HG03175 (cell line): ENCODE measurements at regions not wholly inside any gene's neighbourhood (a gene's known extent, or its start where the extent isn't known, plus 50 kb on each side); places are given as distances from the start of the nearest gene placed in this dataset.

Experiments used
- ATAC-seq: cut with Tn5 transposase; IDR thresholded peaks from one replicate; pipeline ENCODE4 v1.9.1; 2021; ENCODE audit warnings: mild to moderate bottlenecking, moderate library complexity; ENCODE audit not compliant: unreplicated experiment

DNA sequence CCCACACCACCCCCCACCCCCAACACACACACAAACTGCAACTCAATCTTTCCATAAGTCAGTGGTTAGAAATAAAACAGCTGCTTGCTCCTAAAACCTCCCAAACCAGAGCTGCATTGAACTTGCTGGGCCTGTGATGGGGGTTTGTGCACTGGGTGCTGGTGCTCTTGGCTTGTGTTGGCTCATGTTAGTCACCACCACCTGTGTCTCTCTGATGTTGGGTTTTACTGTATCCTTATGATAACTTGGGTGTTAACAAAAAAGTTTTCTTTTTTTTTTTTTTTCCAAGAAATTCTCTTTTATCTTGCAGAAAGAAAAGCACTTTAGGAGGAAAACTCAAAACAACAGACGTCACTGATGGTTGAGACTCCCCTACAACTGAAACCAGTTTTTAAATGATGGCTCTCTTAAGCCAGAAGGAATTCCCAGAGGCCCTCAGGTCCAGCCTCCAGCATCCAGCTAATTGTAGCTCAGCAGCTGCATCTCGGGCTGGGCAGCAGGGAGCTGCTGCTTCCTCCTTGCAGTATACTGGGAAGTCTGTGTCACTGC, 79.9 kb upstream of the DRD2 start:
- no peak for ATAC-seq

DNA sequence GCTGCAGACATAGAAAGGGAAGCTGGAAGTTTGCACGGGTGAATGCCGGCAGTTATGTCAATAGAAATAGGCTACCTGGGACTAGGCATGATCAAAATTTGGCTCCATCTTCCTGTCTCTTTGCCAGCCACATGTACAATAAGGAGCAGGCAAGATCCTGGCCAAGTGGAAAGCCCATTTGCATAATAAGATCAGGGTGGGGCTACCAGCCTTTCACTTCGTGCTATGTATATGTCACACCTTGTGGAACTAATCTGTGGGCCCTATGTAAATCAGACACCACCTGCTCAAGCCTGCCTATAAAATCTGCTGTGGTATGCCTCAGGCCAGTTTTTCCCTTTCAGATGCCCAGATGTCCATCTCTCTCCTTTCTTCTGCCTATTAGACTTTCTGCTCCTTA, 79.3 kb upstream of the DRD2 start:
- no peak for ATAC-seq

DNA sequence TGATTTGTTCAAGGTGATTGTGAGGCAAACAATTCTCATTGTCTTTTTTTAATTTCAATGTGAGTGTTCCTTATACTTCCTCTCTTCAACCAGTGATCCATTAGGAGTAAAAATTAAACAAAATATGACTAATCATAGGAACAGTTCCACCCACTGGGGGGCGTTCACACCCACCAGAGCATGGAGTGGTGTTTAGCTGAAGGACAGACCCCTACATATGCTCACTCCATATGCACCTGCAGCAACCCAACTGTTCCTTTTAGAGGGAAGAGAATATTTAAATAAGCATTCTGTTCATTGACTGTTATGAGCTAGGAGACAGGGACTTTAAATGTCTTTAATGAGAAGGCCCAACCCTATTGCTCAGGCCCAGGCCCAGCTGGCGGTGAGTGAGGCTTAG, 78.7 kb upstream of the DRD2 start:
- ATAC-seq = no peak

DNA sequence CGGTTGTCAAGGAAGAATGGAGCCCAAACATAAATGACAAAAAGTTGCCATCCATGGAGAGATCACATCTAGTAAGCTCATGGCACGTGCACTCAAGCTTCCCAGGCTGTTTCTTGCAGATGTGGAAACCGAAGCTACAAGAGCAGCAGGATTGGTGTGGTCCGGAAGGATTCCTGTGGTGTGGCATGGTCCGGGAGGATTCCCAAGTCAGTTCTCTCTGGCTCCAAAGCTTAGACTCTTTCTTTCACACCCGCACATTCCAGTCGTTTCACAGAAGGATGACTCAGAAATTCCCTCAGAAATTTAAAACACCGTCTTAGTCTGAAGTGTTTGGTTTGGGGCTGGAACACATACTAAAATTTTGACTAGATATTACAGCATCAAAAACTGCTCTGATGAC, 78.0 kb upstream of the DRD2 start:
- ATAC-seq = no peak

DNA sequence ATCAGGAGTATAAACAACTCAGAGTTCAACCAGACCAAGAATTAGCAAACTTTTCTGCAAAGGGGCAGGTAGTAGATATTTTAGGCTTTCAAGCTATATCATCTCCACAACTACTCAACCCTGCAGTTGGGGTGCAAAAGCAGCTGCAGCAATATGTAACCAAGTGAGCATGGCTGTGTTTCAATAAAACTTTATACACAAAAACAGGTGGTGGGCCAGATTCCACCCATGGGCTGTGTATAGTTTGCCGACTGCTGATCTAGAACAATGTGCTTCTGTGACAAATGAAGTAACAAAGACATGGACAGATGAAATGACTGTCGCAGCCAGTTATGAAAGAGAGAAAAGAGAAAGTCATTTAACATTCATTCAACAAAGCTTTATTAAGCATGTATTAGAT, 77.1 kb upstream of the DRD2 start:
- ATAC-seq = no peak

DNA sequence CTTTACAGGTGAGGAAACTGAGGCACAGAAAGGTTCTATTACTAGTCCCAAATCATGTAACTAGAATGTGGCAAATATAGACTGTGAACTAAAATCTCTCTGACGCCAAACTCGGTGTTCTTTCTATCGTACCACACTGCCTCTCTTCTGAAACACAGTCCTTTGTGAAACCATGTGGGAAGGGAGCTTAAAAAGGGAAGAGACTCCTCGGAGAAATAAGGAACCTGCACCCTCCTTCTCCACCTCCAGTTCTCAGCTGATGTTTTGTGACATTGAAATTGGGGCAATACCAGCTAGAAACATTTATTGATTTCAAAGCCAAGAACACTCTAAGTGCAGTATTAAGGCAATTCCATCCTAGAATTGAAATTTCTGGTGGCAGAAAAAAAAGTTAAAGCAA, 76.4 kb upstream of the DRD2 start:
- no peak for ATAC-seq

DNA sequence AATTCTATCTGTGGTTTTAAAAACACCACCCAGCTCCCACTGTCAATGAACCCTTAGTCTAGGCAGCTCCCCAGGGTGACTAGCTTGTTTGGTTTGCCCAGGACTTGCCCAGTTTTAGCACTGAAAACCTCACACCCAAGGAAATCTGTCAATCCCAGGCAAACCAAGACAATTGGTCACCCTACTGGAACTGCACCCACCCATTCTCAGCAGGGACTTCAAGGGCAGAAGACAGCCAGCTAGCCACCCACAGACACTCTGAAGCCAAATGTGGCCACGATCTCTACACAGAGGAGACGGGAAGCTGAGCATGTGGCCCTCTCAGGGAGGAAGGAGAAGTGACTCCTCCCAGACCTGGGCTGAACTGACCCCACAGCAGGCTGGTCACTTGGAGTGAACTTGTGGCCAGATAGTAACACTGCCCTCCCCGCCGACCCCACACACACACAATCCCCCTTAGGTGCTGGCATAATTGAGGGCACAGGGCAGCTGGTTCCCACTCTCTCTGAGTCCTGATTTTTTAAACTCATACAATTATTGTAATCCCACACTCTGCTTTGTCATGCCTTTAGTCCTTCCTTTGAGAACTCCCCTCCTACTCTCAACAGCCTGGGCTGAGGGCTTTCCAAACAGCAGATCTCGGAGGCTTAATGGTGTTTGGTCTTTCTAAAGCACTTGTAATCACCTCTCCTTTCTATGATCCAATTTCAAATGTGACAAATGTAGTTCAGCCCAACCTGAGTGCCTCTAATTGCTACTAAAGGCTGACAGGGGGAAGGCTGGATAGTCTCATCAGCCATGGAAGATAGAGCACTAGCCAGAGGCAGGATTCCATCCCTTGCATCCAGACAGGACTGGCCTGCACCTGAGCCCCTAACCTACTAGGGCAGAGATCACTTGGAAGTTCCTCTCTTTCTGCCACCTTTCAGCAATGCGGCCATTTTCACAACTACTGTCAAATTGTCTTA, 74.7 kb upstream of the DRD2 start:
- ATAC-seq = no peak

DNA sequence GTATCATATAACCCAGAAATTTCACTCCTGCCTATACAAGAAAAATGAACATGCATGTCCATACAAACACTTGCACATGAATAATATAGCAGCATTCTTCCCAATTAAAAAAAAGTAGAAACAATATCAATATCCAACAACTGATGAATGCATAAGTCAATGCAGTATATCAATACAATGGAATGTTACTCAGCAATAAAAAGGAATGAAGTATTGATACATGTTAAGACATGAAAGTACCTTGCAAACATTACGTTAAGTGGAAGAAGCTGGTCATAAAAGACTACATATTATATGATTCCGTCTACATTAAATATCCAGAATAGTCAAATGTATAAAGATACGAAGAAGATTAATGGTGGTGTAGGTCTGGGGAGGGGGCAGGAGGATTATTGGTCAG, 73.9 kb upstream of the DRD2 start:
- no peak for ATAC-seq

DNA sequence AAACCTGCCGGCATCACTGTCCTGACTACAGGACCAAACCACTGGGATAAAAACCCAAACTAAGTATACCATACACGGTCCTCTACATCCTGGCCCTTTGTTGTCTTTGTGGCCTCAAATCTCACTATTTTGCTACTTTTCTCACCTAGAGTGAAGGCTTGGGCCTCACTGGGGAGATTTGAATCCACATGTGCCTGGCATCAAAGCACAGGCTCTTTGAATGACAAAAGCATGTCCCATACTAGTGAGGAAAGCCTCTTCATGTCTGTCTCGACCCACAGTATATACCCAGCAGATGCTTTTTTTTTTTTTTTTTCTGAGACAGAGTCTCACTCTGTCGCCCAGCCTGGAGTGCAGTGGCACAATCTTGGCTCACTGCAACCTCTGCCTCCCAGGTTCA, 72.5 kb upstream of the DRD2 start:
- no peak for ATAC-seq

DNA sequence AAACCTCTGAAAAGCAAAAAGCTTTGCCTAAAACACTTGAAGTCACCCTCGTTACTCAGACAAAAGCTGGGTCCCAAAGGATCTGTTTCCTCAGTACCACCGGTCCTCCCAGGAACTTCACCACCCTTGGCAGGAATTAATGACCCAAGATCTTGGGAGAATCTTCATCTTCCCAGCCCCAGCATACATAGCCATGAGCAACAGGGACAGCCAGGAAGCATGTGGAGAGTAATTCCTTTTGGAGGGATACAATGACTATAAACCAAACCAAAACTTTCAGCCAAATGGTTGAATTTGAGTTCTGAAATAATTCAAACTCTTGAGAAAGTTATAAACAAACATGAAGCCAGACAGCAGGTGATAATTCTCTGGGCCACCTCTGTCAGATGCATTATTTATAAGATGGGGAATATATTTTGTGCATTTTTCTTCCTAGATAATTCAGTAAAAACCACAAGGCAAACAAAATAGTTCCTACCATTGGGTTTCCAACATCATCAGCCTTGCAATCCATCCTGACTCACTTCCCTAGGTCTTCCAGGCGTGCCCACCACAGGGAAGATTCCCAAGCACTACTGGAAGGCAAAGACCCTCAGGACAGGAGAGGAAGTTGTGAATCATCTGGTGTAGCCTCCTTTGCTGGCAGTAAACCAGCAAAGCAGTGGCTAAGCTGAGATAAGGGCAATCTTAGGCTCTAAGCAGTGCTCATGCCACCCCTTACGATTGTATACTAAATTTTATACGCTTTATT, 71.7 kb upstream of the DRD2 start:
- ATAC-seq = no peak

DNA sequence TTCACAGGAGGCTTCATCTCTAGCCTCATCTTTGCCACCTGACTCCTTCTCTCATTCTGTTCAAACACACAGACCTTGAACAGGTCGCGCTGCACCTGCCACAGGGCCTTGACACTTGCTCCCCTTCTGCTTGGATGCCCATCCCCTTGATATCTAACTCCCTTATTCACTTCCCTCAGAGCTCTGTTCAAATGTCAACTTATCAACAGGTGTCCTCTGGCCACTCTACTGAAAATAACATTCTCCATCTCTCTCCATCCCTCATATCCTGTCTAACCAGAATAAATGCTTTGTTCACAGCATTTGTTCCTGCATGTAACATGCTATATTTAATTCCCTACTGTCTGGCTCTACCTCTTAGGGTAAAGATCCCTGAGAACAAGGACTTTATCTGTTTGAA, 67.2 kb upstream of the DRD2 start:
- no peak for ATAC-seq

DNA sequence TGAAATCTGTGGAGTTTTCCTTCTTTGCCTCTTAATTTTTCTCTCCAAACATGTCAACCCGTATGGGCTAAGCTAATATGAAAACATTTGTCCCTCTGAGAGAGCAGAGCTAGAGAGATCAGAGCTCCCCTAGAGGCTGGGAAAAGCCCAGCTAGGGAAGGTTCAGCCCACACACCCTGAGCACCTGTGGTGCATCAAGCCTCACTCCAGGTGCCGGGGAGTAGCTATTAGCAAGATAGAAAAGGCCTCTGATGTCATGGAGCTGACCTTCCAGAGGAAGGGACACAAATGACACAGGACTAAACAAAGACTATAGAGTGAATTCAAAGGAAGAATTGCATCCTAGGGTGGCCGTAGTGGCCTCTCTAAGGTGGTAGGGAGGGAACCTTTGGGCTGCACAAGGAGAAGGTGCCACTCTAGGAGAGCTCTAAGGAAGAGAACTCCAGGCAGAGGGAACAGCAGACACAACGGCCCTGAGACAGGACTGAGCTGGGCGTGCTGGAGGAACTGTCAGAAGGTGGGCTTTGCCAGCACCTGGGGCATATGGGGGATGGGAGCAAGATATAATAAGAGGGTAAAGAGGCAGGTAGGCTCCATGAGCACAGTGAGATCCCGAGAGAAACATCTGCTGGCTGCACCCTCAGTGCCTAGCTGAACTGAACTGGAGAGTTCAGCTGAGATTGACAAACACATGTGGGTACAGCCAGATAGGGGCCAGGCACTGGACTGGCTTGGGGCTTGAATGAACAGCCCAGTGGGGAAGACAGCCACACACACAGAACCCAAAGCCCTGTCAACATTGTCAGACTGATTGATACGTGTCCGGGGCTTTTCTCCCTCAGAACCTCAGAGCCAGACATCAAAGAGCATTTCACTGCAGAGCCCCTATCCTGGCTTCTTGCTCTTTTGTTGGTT, 65.5 kb upstream of the DRD2 start:
- no peak for ATAC-seq

DNA sequence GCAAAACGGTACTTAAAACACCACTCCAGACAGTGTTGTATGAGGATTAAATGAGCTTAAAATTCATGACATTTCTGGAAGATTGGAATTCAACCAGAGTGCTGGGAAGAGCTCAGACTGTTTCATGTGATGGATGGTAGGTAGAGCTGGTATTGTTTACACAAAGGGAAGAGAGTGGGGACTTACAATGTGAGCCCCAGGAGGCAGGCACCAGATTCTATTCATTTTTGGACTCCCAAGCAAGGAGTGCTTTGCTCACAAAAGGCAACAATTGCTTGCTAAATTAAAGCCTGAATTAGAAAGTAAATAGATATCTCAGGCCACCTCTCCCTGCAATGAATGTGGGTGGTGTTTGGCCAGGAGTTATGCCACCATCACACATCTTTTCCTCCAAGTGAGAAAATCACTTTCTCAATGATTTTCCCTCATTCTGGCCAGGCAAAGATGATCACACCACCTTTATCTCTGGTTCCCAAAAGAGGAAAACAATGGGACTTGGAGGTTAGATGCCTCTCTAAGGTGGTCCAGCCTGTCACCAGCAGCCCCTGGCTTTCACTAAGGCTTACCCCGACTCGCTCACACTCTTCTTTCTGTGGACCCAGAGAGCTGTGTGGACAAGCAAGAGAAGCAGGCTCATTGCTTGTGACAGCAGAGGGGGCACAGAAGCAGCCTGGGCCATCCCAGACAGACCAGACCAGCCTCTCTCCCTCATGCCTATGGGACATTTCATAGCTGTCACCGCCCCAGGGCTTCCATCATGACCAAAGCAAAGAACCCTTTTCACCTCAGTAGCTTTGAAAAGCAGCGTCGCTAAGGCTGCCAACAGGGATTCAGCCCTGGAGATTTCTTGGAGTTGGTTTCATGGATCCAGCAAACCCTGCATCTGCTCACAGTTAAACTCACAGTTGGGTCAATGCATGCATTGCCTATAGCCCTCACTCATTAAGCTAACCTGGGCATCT, 63.5 kb upstream of the DRD2 start:
- no peak for ATAC-seq

DNA sequence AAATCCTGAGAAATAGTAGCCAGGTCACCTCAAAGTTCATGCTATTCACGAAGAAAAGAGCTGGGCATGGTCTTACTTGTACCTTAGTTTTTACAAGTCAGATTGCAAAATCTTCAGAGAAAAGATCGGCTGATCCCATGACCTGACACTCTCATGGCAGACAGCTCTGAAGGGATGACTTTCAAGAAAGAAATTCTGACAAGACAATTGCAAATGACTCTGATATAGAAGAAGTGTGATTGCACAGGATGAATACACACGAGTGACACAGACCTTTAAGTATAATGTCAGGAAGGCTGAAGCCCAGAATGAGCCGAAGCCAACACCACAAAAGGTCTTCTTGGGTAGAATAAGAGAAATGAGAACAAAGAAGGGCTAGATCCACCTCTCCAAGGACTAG, 59.4 kb upstream of the DRD2 start:
- ATAC-seq = no peak

DNA sequence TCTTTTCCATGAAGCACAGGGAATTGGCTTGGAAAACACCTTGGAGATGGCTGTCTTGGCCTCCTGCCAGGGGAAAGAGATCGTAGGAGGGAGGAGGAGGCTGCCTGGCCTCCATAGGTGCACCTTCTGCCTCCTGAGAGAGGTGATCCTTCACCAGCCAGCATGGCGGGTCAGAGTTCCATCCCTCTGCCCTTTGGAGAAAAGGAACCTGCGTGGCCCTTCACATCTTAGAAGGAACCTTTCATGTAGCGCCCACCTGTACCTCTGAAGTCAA, 58.2 kb upstream of the DRD2 start:
- ATAC-seq = no peak

DNA sequence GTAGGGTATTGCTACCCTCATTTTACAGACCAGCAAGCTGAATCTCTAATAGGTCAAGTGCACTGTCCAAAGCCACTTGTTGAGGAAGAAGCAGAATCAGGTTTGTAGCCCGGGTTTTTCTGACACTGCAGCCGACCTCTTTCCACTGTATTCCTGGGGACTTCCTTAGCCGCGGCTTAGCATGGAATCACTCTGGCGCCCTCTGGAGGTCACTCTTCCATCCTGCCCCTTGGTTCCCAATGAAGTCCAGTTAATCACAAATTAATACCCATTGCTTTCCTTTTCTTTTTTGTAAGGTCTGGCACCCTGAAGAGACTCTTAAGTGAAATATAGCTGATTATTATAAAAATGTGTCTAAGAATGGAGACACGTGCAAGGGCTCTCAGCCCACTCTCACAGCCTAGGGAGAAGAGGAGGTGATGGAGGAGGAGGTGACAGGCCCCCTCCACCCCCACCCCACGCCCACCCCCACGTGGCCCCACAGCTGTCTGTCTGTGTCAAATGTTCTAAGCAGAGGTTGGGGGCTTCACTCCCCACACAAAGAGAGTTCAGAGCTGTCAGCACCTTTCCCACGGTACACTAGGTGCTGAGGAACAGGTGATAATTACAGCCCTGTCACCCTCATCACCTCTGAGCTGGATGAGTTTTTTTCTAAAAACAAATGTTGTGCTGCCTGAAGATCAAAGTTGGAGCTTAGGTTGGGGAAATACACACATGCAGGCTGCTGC, 57.7 kb upstream of the DRD2 start:
- no peak for ATAC-seq

DNA sequence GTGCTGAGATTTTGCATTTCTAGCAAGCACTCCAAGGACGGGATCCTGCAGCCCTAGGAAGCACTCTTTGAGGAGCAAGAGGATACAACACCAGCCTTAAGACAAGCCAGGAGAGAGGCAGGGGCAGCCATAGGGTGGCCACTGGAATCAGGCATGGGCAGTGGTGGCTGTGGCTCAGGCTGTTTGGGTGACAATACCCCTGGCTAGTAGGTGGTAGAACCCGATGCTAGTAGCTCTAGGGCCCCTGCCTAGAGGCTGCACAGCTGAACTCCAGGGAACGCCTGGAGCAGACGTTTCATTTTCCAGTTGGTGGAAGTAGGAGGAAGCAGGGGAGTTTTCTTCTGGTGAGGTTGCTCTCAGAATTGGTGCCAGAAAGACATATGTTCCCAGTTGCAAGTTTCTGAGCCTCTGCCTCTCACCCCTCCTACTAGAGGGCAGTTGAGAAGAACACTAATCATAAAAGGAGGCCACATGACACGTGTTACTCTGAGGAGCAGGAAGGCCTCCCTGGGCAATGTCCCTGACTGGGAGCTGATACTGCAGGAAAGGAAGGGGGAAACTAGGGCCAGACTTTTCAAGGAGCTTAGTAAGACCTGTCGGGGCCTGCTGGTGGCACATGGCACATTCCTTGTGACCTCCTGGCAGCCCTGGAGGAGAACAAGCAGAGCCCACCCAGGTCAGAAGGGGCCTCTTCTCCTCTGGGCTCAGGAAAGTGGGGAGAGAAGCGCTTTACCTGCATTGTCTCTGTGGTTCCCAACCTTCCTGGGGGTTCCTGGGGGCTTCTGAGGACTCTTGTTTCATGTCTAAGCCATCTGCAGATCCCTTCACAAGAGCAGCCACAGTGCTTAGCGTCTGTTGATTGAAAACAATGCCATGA, 56.6 kb upstream of the DRD2 start:
- no peak for ATAC-seq

DNA sequence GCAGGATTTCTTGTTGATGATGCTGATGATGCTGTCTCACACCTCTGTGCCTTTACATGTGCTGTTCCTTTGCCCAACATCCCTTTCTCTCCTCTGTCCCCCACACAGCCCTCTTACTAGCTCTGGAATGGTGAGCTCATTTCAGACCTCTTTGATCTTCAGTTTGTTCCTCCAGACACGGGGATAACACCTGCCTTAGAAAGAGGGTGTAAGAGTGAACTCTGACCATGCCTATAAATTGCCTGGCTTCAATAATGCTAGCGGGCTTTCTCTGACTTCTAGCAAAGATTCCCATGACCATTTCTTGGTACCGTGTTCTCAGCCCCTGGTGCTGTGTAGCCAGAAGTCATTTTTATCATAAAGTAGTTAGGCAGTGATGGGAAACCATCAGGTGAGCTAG, 55.9 kb upstream of the DRD2 start:
- ATAC-seq = no peak
